ENCODE measurements at regions not wholly inside any gene's neighbourhood (a gene's known extent, or its start where the extent isn't known, plus 50 kb on each side); places are given as distances from the start of the nearest gene placed in this dataset.
A peak's percentile ranks its signal among the peaks of the same experiment; 100 is the strongest.

GRCh38 chr7:140238778-140239652 lies 62.2 kb upstream of the KDM7A start:
- DNase-seq, result peak; percentile 92

DNA sequence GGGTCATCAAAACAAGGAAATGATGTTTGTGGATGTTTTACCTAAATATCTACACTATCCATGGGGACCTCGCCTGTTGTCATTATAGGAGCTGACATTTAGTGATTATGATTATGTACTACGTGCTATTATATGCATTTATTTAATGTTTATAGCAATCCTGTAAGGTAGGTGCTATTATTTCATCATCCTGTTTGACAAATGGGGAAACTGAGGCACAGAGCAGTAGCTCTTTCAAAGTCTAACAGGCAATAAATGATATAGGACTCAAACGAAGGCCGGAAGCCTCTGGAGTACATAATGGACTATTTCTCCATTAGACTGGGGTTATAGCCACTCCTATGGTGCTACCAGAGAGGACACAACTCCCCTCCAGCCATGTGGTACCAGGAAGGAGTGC lies 60.6 kb upstream of the KDM7A start:
- no peak for DNase-seq

GRCh38 chr7:140236626-140237025 lies 59.8 kb upstream of the KDM7A start:
- no peak for DNase-seq

GRCh38 chr7:140235114-140235513 lies 58.3 kb upstream of the KDM7A start:
- DNase-seq, result no peak

GRCh38 chr7:140232957-140233917 lies 56.5 kb upstream of the KDM7A start:
- DNase-seq, result no peak

- peak; percentile 36 for DNase-seq
Observed at GRCh38 chr7:140231771-140232491, 55.1 kb upstream of the KDM7A start.

GRCh38 chr7:140230861-140231770 lies 54.3 kb upstream of the KDM7A start:
- peak; percentile 52 for DNase-seq

GRCh38 chr7:140230516-140230860 lies 53.7 kb upstream of the KDM7A start:
- DNase-seq, result no peak

DNA sequence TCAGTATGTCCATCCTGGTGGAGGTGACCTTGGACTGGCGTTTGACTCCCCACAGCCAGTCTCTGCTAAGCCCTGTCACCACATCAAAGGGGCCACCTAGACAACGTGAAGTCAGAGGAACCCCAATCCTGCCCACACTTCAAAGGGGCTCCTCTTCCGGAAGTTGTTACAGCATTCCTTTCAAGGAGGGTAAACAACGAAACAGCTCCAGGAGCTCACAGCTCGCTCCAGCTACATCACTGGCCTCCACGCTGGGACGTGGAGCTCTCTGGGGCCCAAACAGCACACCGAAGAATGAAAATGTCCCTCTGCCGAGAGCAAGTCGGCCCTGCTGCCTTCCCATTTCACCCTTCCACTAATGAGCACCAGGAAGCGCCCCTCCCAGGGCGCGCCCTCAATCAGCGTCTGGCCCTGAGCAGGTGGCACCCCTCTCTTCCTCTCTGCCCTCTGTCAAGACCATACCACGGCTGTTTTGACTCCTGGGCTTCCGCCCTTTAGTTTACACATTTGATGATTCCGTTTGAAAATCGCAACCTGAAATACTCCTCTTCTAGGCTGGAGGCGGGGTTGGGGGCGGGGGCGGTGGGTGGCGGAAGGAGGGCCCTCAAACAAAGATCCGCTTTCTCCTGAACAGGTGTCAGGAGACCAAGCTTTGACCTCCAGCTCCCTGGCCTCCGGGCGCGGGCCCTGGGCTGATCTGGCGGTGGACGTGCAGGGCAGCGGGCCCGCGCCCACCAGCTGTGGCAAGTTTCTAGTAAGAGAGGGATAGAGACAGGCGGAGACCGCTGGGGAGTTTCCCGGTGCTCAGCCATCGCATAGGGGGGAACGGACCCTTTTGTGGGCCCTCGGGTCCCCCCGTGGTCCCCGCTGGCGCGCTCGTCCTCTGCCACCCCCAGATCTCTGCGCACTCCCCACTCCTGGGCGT lies 53.1 kb upstream of the KDM7A start:
- DNase-seq, result no peak

DNA sequence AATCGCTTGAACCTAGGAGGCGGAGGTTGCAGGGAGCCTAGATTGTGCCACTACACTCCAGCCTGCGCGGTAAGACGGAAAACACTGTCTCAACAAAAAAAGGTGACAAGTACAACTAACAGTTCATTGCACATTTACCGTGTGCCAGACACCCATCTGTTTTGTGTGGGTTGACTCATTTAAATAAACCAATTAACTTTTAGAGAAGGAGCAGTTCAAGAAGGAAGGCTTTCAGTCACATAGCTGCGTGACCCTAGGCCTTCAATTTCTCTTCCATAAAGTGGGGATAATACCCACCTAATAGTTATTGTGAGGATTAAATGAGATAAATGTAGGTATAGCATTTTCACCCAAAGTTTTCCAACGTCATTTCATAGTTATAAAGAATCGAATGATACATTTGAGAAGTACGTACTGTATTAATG lies 52.3 kb upstream of the KDM7A start:
- no peak for DNase-seq

Data from NCI-H2081 treated with DMSO at 0.1 percent for 48 hours (cell line).